Body of pancreas (tissue), 4 donors: ENCODE measurements at regions not wholly inside any gene's neighbourhood (a gene's known extent, or its start where the extent isn't known, plus 50 kb on each side); places are given as distances from the start of the nearest gene placed in this dataset.

Source experiments
- POLR2A ChIP-seq, 3 donors: fragments of 450-650 bp; IDR thresholded peaks; one replicate each; pipeline ENCODE4 v1.6.1; 2016; ENCODE audit warnings: antibody characterized with exemption in 3 of 3, mild to moderate bottlenecking in 2 of 3
- TF ChIP-seq, protein P1 (sequence below), 7 experiments: fragments of 450-650 bp in 4 of 7; fragments of 200-600 bp in 3 of 7; sonication (generic) in 3 of 7; IDR thresholded peaks; one replicate each; pipeline ENCODE4 v1.5.1; 2016 to 2019; ENCODE audit warnings: antibody characterized with exemption in 7 of 7

DNA sequence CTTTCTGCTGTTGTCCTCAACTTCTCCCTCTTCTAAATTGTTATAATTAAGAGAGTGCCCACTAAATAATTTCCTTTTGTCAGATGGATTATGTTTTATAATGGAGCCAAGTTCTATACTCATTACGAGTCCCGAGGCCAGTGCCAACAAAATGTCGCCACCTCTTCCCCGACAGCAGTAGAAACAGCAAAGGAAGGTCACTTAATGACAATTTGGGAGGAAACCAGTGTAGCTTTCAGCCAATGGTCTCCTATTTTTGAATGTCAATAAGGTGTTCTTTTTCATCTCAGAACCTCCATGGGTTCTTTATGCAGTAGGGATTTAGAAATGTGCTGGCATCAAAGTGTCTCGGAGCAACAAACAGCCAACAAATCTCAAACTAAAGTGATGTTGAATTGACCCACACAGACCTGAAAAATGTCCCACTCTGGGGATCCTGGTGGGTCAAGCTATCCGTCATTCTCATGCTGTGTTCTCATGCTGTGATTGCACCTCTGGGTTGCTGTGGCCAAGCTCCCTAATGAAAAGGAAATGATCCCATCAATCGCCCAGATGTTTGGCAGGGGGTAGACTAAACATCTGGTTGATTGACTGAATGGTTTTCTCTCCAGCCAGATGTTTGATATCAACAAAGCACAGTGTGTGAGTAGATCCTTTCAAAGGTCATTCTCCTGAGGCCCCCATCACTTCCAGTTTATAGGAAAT, 291.9 kb downstream of the DMAC1 start:
- TF ChIP-seq, protein P1, sequence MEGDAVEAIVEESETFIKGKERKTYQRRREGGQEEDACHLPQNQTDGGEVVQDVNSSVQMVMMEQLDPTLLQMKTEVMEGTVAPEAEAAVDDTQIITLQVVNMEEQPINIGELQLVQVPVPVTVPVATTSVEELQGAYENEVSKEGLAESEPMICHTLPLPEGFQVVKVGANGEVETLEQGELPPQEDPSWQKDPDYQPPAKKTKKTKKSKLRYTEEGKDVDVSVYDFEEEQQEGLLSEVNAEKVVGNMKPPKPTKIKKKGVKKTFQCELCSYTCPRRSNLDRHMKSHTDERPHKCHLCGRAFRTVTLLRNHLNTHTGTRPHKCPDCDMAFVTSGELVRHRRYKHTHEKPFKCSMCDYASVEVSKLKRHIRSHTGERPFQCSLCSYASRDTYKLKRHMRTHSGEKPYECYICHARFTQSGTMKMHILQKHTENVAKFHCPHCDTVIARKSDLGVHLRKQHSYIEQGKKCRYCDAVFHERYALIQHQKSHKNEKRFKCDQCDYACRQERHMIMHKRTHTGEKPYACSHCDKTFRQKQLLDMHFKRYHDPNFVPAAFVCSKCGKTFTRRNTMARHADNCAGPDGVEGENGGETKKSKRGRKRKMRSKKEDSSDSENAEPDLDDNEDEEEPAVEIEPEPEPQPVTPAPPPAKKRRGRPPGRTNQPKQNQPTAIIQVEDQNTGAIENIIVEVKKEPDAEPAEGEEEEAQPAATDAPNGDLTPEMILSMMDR (IDR thresholded peaks at IDR 0.05): no peak
- no peak for TF ChIP-seq POLR2A (IDR thresholded peaks at IDR 0.05)
